ENCODE measurements at regions not wholly inside any gene's neighbourhood (a gene's known extent, or its start where the extent isn't known, plus 50 kb on each side); places are given as distances from the start of the nearest gene placed in this dataset.
"Not testable (repeated sequence)": the region's sequence is repeated elsewhere in the genome, so short reads cannot be mapped to it uniquely, and the experiment has no call there.

DNA sequence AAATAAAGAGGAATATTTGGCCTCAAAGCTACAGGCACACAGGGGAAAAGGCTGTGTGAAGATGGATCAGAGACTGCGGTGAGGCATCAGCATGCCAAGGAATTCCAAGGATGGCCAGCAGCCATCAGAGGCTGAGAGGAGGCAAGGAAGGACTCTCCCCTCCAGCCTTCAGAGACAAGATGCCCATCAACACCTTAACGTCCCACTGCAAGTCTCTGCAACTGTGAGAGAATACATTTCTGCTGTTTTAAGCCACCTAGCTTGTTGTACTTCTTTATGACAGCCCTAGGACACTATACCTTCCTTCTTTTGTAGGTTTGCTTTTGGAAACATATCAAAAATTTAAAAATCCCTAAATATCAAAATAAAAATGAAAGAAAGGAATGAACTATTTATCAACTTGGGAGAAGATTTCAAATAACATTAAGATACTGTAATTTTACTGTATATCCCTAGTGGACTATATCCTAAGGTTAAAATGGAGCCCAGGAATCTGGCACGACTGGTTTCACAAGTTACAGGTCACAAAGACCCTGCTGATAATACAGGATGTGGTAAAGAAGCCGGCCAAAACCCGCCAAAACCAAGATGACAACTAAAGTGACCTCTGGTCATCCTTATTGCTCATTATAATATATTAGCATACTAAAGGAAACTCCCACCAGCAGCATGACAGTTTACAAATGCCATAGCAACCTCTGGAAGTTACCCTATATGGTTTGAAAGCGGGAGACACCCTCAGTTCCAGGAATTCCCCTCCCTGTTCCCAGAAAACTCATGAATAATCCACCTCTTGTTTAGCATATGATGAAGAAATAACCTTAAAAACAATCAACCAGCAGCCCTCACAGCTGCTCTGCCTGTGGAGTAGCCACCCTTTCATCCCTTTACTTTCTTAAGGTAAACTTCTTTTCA, 185.2 kb downstream of the AVL9 start:
- WGBS: 62% methylated on average over 6 of the region's 6 CpGs
- Histone ChIP-seq H3K4me3 (ENCODE audit: low read length) (no peak overlapping the region), H3K9me3 (ENCODE audit: control insufficient read depth, low read length) (no peaks in the 10 kb centered on the region), H3K4me1 (ENCODE audit: control insufficient read depth, insufficient read depth, low read length) (no peaks in the 10 kb centered on the region), H3K27me3 (ENCODE audit: control insufficient read depth, insufficient read depth) (no peaks in the 10 kb centered on the region), H3K27ac (ENCODE audit: low read length) (no peak overlapping the region)
- peak in 1 of 2 donors; percentile 40 for ATAC-seq
- intact Hi-C loops (cut with DNase I): no loop called here
- no peak for DNase-seq

- intact Hi-C loops (cut with DNase I): no loop called here
- 91% methylated on average over 4 of the region's 4 CpGs for WGBS
- no peaks in the 10 kb centered on the region for H3K27me3 ChIP-seq (ENCODE audit: control insufficient read depth, insufficient read depth)
- H3K4me1 ChIP-seq (ENCODE audit: control insufficient read depth, insufficient read depth, low read length): no peaks in the 10 kb centered on the region
- H3K9me3 ChIP-seq (ENCODE audit: control insufficient read depth, low read length): no peaks in the 10 kb centered on the region
- H3K27ac ChIP-seq (ENCODE audit: low read length): no peak overlapping the region
- no peak overlapping the region for H3K4me3 ChIP-seq (ENCODE audit: low read length)
- no peak for ATAC-seq
- no peak for DNase-seq
Measured at GRCh38 chr7:32679192-32679591, 183.9 kb downstream of the AVL9 start.

GRCh38 chr7:32677593-32677992, 182.3 kb downstream of the AVL9 start:
- Histone ChIP-seq H3K4me1 (ENCODE audit: control insufficient read depth, insufficient read depth, low read length) (no peaks in the 10 kb centered on the region), H3K27ac (ENCODE audit: low read length) (no peak overlapping the region), H3K9me3 (ENCODE audit: control insufficient read depth, low read length) (no peaks in the 10 kb centered on the region), H3K4me3 (ENCODE audit: low read length) (no peak overlapping the region), H3K27me3 (ENCODE audit: control insufficient read depth, insufficient read depth) (no peaks in the 10 kb centered on the region)
- intact Hi-C loops (cut with DNase I): no loop called here
- 92% methylated on average over 2 of the region's 2 CpGs for WGBS
- ATAC-seq (no peak), DNase-seq (no peak)

DNA sequence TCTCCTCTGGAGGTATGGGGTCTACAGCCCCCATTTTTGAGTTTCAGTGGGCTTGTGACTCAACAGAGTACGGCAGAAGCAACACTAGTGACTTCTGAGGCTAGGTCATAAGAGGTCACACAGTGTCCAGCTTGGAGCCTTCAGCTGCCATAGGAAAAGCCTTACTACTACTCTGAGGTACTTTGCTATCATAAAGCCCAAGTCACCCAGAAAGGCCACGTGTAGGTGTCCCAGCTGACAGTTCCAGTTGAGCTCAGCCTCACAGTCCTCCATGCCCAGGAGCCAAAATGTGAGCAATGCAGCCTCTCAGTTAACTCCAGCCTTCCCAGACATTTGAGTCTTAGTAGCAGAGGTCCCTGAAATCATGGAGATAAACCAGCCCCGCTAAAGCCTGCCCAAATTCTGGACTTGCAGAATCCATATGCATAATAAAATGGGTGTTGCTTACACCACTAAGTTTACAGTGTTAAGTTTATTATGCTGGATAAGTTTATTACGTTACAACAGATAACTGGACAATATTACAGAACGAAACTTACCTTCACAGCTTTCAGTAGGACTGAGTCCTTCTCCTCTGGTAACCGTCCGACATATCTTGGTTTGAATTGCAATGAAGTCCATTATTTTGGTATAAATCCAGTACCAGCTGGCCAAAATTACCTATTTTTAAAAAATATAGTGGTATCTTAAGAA, 181.1 kb downstream of the AVL9 start:
- 92% methylated on average over 7 of the region's 7 CpGs for WGBS
- Histone ChIP-seq H3K27ac (ENCODE audit: low read length) (no peak overlapping the region), H3K4me1 (ENCODE audit: control insufficient read depth, insufficient read depth, low read length) (no peaks in the 10 kb centered on the region), H3K27me3 (ENCODE audit: control insufficient read depth, insufficient read depth) (no peaks in the 10 kb centered on the region), H3K9me3 (ENCODE audit: control insufficient read depth, low read length) (no peaks in the 10 kb centered on the region), H3K4me3 (ENCODE audit: low read length) (no peak overlapping the region)
- intact Hi-C loops (cut with DNase I): no loop called here
- no peak for DNase-seq
- ATAC-seq: no peak

- peaks cover 2% of the 10 kb centered on the region for H3K4me1 ChIP-seq (ENCODE audit: control insufficient read depth, insufficient read depth, low read length)
- H3K9me3 ChIP-seq (ENCODE audit: control insufficient read depth, low read length): no peaks in the 10 kb centered on the region
- DNase-seq (no peak), ATAC-seq (no peak)
- no peaks in the 10 kb centered on the region for H3K27me3 ChIP-seq (ENCODE audit: control insufficient read depth, insufficient read depth)
- intact Hi-C loops (cut with DNase I): no loop called here
- 95% methylated on average over 2 of the region's 2 CpGs for WGBS
- H3K4me3 ChIP-seq (ENCODE audit: low read length): no peak overlapping the region
- no peak overlapping the region for H3K27ac ChIP-seq (ENCODE audit: low read length)
Measured at GRCh38 chr7:32673275-32673983, 178.1 kb downstream of the AVL9 start.

- DNase-seq (no peak), ATAC-seq (no peak)
- intact Hi-C loops (cut with DNase I): no loop called here
- Histone ChIP-seq H3K27me3 (ENCODE audit: control insufficient read depth, insufficient read depth) (no peaks in the 10 kb centered on the region), H3K4me3 (ENCODE audit: low read length) (no peak overlapping the region), H3K9me3 (ENCODE audit: control insufficient read depth, low read length) (no peaks in the 10 kb centered on the region), H3K4me1 (ENCODE audit: control insufficient read depth, insufficient read depth, low read length) (peaks cover 2% of the 10 kb centered on the region), H3K27ac (ENCODE audit: low read length) (no peak overlapping the region)
- 93% methylated on average over 10 of the region's 10 CpGs for WGBS
Measured at GRCh38 chr7:32670110-32671025, 175.1 kb downstream of the AVL9 start.

- H3K27me3 ChIP-seq (ENCODE audit: control insufficient read depth, insufficient read depth); H3K9me3 ChIP-seq (ENCODE audit: control insufficient read depth, low read length); H3K27ac ChIP-seq (ENCODE audit: low read length); H3K4me3 ChIP-seq (ENCODE audit: low read length); intact Hi-C loops (cut with DNase I); H3K4me1 ChIP-seq (ENCODE audit: control insufficient read depth, insufficient read depth, low read length): not testable (repeated sequence)
- ATAC-seq (peak; percentile 47 to 48), DNase-seq (peak in 1 of 3 donors; percentile 43)
- 81% methylated on average over 3 of the region's 3 CpGs for WGBS
Measured at GRCh38 chr7:32669173-32669870, 174.0 kb downstream of the AVL9 start.

GRCh38 chr7:32668387-32669097, 173.3 kb downstream of the AVL9 start:
- H3K4me3 ChIP-seq (ENCODE audit: low read length); H3K27ac ChIP-seq (ENCODE audit: low read length); DNase-seq; ATAC-seq; H3K9me3 ChIP-seq (ENCODE audit: control insufficient read depth, low read length); intact Hi-C loops (cut with DNase I); H3K4me1 ChIP-seq (ENCODE audit: control insufficient read depth, insufficient read depth, low read length); H3K27me3 ChIP-seq (ENCODE audit: control insufficient read depth, insufficient read depth): not testable (repeated sequence)
- 93% methylated on average over 3 of the region's 3 CpGs for WGBS

GRCh38 chr7:32667586-32667985, 172.3 kb downstream of the AVL9 start:
- H3K4me3 ChIP-seq (ENCODE audit: low read length); H3K27ac ChIP-seq (ENCODE audit: low read length); H3K9me3 ChIP-seq (ENCODE audit: control insufficient read depth, low read length); intact Hi-C loops (cut with DNase I); ATAC-seq; H3K4me1 ChIP-seq (ENCODE audit: control insufficient read depth, insufficient read depth, low read length); H3K27me3 ChIP-seq (ENCODE audit: control insufficient read depth, insufficient read depth): not testable (repeated sequence)
- peak in 1 of 3 donors; percentile 19 for DNase-seq
- WGBS: 98% methylated on average over 9 of the region's 9 CpGs

All from right cardiac atrium (tissue), 5 donors.